ENCODE measurements at regions not wholly inside any gene's neighbourhood (a gene's known extent, or its start where the extent isn't known, plus 50 kb on each side); places are given as distances from the start of the nearest gene placed in this dataset.

- TF ChIP-seq POLR2AphosphoS5 (IDR thresholded peaks at IDR 0.05; ENCODE audit: low read depth, low read length): no peak
- no peak for TF ChIP-seq SIN3A (IDR thresholded peaks at IDR 0.05; ENCODE audit: borderline replicate concordance, insufficient read depth, low read length)
- TF ChIP-seq TAF1 (IDR thresholded peaks at IDR 0.05; ENCODE audit: borderline replicate concordance, insufficient read depth, low read length): no peak
- no peak for TF ChIP-seq FOXP2 (optimal IDR thresholded peaks at IDR 0.05; ENCODE audit: borderline replicate concordance, extremely low read depth, extremely low read length, insufficient read depth)
- TF ChIP-seq REST (IDR thresholded peaks at IDR 0.05; ENCODE audit: insufficient read depth in 1 of 2, low read depth in 2 of 2, low read length in 2 of 2): no peak
Observed at GRCh38 chr5:60346393-60346792, 353.6 kb downstream of the DEPDC1B start.

GRCh38 chr5:60343102-60343501 is 356.9 kb downstream of the DEPDC1B start:
- TF ChIP-seq POLR2AphosphoS5 (IDR thresholded peaks at IDR 0.05; ENCODE audit: low read depth, low read length): no peak
- no peak for TF ChIP-seq FOXP2 (optimal IDR thresholded peaks at IDR 0.05; ENCODE audit: borderline replicate concordance, extremely low read depth, extremely low read length, insufficient read depth)
- TF ChIP-seq SIN3A (IDR thresholded peaks at IDR 0.05; ENCODE audit: borderline replicate concordance, insufficient read depth, low read length): no peak
- TF ChIP-seq REST (IDR thresholded peaks at IDR 0.05; ENCODE audit: insufficient read depth in 1 of 2, low read depth in 2 of 2, low read length in 2 of 2): no peak
- no peak for TF ChIP-seq TAF1 (IDR thresholded peaks at IDR 0.05; ENCODE audit: borderline replicate concordance, insufficient read depth, low read length)

- TF ChIP-seq SIN3A (IDR thresholded peaks at IDR 0.05; ENCODE audit: borderline replicate concordance, insufficient read depth, low read length): no peak
Observed at GRCh38 chr5:60340965-60341471, 358.9 kb downstream of the DEPDC1B start.

GRCh38 chr5:60340326-60340725 is 359.6 kb downstream of the DEPDC1B start:
- TF ChIP-seq FOXP2 (optimal IDR thresholded peaks at IDR 0.05; ENCODE audit: borderline replicate concordance, extremely low read depth, extremely low read length, insufficient read depth) (no peak), REST (IDR thresholded peaks at IDR 0.05; ENCODE audit: insufficient read depth in 1 of 2, low read depth in 2 of 2, low read length in 2 of 2) (no peak), TAF1 (IDR thresholded peaks at IDR 0.05; ENCODE audit: borderline replicate concordance, insufficient read depth, low read length) (no peak), SIN3A (IDR thresholded peaks at IDR 0.05; ENCODE audit: borderline replicate concordance, insufficient read depth, low read length) (no peak), POLR2AphosphoS5 (IDR thresholded peaks at IDR 0.05; ENCODE audit: low read depth, low read length) (no peak)

GRCh38 chr5:60339691-60340201 is 360.2 kb downstream of the DEPDC1B start:
- TF ChIP-seq TAF1 (IDR thresholded peaks at IDR 0.05; ENCODE audit: borderline replicate concordance, insufficient read depth, low read length): no peak
- no peak for TF ChIP-seq REST (IDR thresholded peaks at IDR 0.05; ENCODE audit: insufficient read depth in 1 of 2, low read depth in 2 of 2, low read length in 2 of 2)
- no peak for TF ChIP-seq POLR2AphosphoS5 (IDR thresholded peaks at IDR 0.05; ENCODE audit: low read depth, low read length)
- no peak for TF ChIP-seq SIN3A (IDR thresholded peaks at IDR 0.05; ENCODE audit: borderline replicate concordance, insufficient read depth, low read length)
- no peak for TF ChIP-seq FOXP2 (optimal IDR thresholded peaks at IDR 0.05; ENCODE audit: borderline replicate concordance, extremely low read depth, extremely low read length, insufficient read depth)
